Choroid plexus epithelial cell (primary cell): ENCODE measurements at regions not wholly inside any gene's neighbourhood (a gene's known extent, or its start where the extent isn't known, plus 50 kb on each side); places are given as distances from the start of the nearest gene placed in this dataset.

Source experiments
- DNase-seq: peaks from one replicate; pipeline ENCODE4 v3.0.0-alpha.2; 2010; ENCODE audit warnings: low read depth
- H3K4me3 ChIP-seq: 2 replicates; pipeline ENCODE4 v1.5.1; 2011; ENCODE audit warnings: low read depth, mild to moderate bottlenecking, control low read depth, low read length, moderate library complexity
- TF ChIP-seq, protein P1 (sequence below): conservative IDR thresholded peaks from 2 replicates; pipeline ENCODE4 v1.5.1; 2011; ENCODE audit warnings: low read depth, mild to moderate bottlenecking, control low read depth, inconsistent platforms, low read length, moderate library complexity

- TF ChIP-seq, protein P1, sequence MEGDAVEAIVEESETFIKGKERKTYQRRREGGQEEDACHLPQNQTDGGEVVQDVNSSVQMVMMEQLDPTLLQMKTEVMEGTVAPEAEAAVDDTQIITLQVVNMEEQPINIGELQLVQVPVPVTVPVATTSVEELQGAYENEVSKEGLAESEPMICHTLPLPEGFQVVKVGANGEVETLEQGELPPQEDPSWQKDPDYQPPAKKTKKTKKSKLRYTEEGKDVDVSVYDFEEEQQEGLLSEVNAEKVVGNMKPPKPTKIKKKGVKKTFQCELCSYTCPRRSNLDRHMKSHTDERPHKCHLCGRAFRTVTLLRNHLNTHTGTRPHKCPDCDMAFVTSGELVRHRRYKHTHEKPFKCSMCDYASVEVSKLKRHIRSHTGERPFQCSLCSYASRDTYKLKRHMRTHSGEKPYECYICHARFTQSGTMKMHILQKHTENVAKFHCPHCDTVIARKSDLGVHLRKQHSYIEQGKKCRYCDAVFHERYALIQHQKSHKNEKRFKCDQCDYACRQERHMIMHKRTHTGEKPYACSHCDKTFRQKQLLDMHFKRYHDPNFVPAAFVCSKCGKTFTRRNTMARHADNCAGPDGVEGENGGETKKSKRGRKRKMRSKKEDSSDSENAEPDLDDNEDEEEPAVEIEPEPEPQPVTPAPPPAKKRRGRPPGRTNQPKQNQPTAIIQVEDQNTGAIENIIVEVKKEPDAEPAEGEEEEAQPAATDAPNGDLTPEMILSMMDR, result no peak
- H3K4me3 ChIP-seq, result no peak overlapping the region
- DNase-seq, result peak; percentile 4
Measured at GRCh38 chr7:68547181-68547580, 1051.1 kb upstream of the AUTS2 start.

DNA sequence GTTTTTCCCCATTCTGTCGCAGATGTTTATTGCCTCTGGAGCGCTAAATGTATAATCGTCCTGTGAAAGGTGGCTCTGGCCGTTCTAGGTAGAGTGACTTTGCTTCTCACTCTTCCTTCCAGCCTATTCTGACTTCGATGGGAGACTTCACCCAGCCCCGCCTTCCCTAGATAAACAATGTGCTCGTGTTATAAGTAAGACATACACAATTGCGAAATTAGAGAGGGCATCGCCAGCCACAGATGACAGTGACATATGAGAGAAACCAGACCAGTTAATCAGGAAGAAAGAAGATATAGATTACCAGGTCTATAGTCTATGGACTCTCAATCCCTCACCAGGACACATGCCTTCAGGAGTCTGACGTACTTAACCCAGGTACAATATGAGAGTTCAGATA is 1050.5 kb upstream of the AUTS2 start:
- no peak overlapping the region for H3K4me3 ChIP-seq
- TF ChIP-seq, protein P1, result no peak
- no peak for DNase-seq

DNA sequence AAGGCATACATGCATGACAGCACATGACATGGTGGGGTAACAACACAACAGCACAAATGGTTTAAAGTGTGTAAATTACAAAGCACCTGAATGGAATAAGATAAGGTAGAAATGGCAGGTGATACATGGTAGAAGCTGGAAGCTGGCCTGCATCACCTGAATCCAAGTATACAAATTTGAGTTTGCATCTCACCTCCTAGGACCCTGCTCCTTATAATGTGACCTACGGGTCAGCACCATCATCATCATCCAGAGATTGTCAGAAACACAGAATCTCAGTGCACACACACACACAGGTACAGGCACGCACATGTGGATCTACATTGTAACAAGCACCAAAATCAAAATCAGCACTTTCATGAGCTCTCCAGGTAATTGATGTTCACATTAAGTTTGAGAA is 1048.2 kb upstream of the AUTS2 start:
- DNase-seq, result no peak
- TF ChIP-seq, protein P1, result no peak

DNA sequence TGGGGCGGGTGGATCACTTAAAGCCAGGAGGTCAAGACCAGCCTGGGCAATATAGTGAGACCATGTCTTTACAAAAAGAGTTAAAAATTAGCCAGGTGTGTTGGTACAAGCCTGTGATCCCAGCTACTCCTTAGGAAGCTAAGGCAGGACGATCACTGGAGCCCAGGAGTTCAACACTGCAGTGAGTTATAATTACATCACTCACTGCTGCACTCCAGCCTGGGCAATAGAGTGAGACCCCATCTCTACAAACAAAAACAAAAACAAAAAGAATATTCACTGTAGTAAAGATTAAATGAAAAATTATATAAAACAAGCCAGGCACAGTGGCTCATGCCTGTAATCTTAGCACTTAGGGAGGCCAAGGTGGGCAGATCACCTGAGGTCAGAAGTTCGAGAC is 1047.6 kb upstream of the AUTS2 start:
- TF ChIP-seq, protein P1, result no peak
- DNase-seq, result no peak
- H3K4me3 ChIP-seq, result no peak overlapping the region

More for the DNA sequence above, 1048.2 kb upstream of the AUTS2 start:
- no peak overlapping the region for H3K4me3 ChIP-seq

GRCh38 chr7:68556537-68556936 is 1041.7 kb upstream of the AUTS2 start:
- DNase-seq, result no peak
- no peak overlapping the region for H3K4me3 ChIP-seq
- TF ChIP-seq, protein P1, result no peak

GRCh38 chr7:68559518-68559917 is 1038.8 kb upstream of the AUTS2 start:
- no peak overlapping the region for H3K4me3 ChIP-seq
- TF ChIP-seq, protein P1, result no peak
- DNase-seq, result no peak

DNA sequence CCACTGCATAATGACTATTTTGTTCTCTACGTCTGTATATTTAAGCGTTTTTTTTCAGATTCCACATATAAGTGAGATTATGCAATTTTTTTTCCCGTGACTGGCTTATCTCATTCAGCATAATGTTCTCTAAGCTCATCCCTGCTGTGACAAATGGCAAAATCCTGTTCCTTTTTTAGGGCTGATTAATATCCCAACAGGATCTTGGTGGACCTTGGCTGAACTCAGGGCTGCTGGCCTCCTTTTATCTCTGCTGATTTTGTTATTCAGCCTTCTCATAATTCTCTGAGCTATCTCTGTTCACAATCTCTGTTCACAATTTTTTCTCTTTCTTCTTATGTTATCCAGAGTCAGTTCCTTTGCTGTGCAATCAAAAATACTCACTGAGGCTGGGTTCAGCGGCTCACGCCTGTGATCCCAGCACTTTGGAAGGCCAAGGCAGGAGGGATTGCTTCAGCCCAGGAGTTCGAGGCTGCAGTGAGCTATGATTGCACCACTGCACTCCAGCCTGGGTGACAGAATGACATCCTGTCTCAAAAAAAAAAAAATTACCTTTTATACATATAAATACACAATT is 1035.9 kb upstream of the AUTS2 start:
- peak; percentile 22 for DNase-seq
- H3K4me3 ChIP-seq, result no peak overlapping the region
- TF ChIP-seq, protein P1, result no peak
